Inflammatory macrophage treated with lipopolysaccharide for 4 hours (primary cell): ENCODE measurements at regions not wholly inside any gene's neighbourhood (a gene's known extent, or its start where the extent isn't known, plus 50 kb on each side); places are given as distances from the start of the nearest gene placed in this dataset.
A peak's percentile ranks its signal among the peaks of the same experiment; 100 is the strongest.
"Not testable (repeated sequence)": the region's sequence is repeated elsewhere in the genome, so short reads cannot be mapped to it uniquely, and the experiment has no call there.

Source experiments
- DNase-seq: peaks from one replicate; pipeline ENCODE4 v3.0.0-alpha.2; 2020

DNA sequence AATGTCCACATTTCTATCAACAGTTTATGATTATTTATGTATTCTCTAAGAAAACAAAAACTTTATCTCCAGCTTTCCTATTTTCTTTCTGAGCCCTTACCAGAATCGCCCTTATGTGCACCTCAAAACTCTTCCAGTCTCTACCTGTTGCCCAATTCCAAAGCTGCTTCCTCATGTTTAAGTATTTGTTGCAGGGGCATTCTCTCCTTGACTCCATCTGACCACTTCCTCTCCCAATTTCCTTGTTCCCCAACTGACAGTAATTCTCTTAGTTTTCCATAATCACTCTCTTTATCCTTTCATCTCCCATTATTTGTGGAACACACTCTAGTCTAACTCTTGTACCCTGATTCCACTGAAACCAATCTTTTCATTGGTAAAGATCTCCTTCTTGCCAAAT, 105.4 kb upstream of the RBBP8 start:
- DNase-seq: peak; percentile 16

DNA sequence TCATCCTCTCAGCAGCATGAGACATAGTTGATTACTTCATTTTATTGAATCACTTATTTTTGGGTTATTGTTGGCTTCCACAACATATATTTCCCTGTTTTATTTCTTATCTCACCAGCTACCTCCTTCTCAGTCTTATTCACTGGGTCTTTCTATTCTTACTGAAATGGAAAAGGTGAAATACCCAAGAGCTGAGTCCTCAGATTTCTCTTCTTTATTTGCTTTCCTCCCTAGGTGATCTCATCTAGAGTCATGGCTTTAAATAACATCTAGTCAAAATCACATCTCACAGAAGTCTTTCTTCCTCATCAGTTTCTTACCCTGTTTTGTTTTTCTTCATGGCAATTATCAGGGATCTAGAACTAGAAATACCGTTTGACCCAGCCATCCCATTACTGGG, 105.0 kb upstream of the RBBP8 start:
- peak; percentile 26 for DNase-seq

DNA sequence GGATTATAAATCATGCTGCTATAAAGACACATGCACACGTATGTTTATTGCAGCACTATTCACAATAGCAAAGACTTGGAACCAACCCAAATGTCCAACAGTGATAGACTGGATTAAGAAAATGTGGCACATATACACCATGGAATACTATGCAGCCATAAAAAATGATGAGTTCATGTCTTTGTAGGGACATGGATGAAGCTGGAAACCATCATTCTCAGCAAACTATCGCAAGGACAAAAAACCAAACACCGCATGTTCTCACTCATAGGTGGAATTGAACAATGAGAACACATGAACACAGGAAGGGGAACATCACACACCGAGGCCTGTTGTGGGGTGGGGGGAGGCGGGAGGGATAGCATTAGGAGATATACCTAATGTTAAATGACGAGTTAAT, 104.5 kb upstream of the RBBP8 start:
- not testable (repeated sequence) for DNase-seq

DNA sequence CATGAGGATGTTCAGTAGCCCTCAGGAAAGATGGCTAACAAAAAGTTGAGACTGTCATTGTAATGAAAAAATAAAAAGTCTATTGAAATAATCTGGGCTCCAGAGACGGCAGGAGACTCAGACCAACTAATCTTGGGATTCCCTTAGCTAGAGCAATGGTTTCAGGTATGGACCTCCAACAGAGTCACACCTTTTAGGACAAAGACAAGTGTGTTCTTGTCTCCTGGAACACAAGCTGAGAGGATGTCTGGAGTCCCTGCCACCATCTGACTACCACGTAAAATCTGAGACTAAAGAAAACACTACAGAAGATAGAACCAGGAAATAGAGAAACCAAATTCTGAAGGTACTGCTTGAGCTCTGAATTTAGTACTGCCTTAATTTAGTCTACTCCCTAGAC, 103.3 kb upstream of the RBBP8 start:
- DNase-seq: no peak

DNA sequence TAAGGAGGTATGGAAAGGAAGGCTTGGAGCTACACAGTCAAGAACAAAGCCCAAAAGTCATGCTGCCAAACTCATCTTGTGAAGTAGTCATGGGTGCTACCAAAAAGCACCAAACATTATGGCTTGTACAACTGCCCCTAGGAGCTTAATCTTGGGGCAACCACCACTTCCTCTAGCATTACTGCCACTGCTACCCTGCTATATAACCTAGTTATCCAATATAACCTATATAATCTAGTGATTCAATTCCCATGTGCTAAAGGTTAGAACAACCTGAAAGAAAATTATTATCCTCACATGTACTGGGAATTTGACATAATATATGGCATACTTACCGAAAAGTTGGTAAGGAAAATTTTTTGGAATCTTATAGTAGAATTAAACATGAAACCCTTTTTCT, 102.6 kb upstream of the RBBP8 start:
- no peak for DNase-seq

- peak; percentile 86 for DNase-seq
Observed at GRCh38 chr18:22831441-22831904, 101.7 kb upstream of the RBBP8 start.

DNA sequence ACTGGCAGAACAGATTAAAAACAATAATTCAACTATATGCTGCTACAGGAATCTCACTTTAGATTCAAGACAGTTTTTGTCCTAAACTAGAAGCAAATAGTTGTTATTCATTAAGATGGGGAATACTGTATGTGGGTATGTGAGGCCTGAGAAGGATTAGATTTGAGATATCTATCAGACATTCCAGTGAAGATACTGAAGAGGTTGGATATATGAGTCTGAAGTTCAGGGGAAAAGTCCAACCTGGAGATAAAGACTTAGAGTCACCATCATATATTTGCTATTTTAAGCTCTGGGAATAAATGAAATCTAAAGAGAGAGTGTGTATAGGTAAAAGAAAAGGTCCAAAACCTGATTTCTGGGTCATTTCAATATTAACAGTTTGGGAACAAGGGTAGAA, 96.2 kb upstream of the RBBP8 start:
- DNase-seq: no peak

GRCh38 chr18:22838221-22838620, 94.9 kb upstream of the RBBP8 start:
- no peak for DNase-seq

DNA sequence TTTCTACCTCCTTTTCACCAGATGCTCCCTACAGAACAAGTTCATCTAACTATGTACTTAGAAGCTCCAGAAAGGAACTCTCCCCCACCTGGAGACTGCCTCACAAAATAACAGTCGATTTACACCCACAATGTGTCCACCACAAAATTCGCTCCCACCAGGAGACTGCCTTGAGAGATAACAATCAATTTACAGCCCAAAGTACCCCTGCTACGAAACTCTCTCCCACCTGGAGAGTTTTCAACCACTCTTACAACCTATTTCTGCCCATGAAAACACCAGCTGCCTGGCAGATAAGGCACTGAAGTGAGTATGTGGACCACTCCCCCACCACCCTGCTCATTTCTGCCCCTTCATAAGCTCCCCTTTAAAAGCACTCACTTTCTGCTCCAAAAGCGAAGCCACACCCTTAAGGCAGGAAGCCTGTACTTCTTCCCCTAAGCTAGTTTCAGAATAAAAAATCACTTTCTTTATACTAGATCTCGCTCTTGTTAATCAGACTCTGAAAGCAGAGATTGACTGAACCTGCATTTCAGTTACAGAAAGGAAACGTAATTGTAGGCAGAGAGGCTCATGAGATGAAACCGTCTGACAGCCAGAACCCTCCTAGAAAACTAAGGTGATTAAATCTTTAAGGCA, 94.4 kb upstream of the RBBP8 start:
- peak; percentile 36 for DNase-seq

- no peak for DNase-seq
Observed at GRCh38 chr18:22839340-22839821, 93.7 kb upstream of the RBBP8 start.

- no peak for DNase-seq
Observed at GRCh38 chr18:22840606-22841144, 92.5 kb upstream of the RBBP8 start.

DNA sequence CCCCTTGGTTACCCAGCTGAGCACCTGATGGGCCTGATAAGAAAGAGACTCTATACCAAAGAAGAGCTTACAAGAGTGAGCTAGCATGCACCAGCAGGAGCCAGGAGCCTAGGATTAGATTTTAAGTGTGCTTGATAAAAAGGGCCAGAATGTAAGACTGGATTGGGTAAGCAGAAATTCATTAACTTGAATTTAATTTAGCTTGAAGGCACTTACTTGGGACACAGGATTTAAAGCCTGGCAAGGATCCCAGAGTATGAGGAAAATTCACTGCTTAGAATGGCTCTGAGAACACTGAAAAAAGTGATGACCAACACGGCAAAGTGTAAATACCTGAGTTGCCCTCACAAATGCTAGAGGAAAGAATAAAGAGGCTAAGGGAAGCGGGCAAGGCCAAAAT, 91.3 kb upstream of the RBBP8 start:
- no peak for DNase-seq

DNA sequence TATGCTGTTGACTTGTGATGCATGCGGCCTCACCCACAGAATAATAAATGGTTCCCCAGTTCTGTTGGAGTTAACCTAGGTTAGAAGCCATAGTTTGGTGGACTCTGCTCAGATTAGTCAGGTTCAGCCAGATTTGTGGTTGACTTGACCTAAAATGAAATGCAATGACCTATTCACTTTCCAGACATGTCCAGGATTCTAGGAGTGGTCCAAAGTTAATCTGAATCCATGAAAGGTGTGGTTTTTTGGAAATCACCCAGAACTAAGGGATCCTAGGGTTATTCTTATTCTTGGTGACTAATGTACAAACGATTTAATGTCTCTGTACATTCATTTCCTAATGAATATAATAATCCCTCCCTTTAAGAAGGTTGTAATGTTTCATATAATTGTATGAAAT, 88.9 kb upstream of the RBBP8 start:
- no peak for DNase-seq

GRCh38 chr18:22844628-22845027, 88.5 kb upstream of the RBBP8 start:
- no peak for DNase-seq

DNA sequence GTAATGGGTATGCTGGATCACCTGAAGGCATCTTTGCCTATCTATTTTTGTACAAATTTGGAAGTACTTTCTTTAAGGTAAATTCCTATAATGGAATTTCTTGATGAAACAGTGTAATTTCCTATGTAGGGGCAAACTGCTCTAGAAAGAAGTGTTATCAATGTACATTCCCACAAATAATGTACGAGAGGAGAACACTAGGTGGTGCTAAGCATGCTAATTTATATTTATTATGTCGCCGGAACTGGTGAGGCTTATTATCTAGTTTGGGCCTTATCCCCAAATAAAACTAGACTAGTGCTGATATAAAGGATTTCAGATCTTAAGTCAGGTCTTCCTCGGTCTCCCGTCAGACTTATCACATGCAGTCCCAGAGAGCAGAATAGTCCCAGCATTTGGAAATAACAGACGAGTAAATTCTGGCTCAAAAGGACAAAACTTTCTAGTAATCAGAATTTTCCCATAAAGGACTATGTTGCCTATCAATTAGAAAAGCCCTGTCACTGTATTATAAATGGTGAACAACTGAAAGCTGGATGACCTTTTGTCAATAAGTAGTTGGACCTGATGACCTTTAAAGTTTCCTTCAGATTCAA, 86.9 kb upstream of the RBBP8 start:
- no peak for DNase-seq

- no peak for DNase-seq
Observed at GRCh38 chr18:22846697-22847096, 86.4 kb upstream of the RBBP8 start.

GRCh38 chr18:22847392-22847791, 85.7 kb upstream of the RBBP8 start:
- no peak for DNase-seq

GRCh38 chr18:22847867-22848451, 85.2 kb upstream of the RBBP8 start:
- no peak for DNase-seq

DNA sequence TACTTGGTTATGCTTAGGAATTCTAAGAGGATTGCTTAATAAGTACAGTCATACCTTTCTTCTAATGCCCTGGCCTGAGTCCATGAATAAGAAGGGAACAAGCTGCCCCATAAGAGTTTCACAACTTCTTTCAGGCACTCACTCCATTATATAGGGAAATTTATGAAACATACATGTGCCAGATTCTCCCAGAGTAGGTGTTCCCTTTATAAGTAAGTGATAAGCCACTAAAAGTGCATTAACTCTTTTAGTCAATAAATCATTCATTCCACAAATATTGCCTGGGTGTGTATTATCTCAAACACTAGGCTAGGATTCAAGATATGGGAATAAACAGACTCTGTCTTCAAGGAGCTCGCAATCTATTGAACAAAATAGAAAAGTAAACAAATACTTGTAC, 84.5 kb upstream of the RBBP8 start:
- DNase-seq: no peak

DNA sequence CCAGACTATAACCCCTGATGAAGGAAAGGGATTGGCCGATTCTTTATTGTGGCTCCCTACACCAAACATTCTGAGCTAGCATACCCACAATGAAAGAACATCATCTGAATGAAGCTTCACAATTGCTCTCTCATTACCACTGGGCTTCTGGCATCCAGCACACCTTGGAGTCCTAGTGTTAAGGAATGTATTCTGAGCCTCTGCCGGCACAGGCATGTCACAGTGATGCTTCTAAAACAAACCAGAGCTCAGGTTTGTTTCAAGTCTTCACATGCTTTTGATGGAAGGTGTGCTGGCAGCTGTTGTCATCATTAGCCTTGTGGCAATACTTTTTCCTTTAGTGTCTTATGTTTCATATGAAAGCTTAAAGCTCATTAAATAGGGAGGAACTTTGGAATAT, 76.3 kb upstream of the RBBP8 start:
- DNase-seq: no peak

DNA sequence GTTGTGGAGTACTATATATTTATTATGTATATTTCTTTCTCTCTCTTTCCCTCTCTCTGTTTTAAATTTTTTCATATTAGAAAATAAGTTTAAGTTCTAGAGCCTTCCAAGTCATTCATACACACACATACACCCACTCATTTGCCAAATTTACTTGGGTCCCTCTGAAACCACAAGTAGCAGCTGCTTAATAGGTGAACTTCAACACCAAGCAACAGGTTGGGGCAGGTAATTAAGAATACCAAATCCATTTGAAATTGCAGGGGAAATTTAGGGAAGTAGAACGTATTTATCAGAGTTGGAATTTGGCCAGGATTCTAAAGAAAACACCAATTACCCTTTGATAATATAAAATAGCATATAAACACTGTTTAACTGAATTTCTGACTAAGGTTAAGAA, 75.0 kb upstream of the RBBP8 start:
- DNase-seq: no peak

DNA sequence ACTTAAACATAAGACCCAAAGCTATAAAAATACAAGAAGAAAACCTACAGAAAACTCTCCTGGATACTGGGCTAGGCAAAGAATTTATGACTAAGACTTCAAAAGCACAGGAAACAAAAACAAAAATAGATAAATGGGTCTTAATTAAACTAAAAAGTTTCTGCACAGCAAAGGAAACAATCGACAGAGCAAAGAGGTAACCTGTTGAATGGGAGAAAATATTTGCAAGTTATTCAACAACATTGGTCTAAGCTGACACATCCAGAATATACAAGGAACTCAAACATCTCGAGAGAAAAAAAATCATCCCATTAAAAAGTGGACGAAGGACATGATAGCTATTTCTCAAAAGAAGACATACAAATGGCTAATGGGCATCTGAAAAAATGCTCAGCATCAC, 72.3 kb upstream of the RBBP8 start:
- DNase-seq: no peak

- DNase-seq: no peak
Observed at GRCh38 chr18:22865354-22866116, 67.6 kb upstream of the RBBP8 start.

GRCh38 chr18:22868831-22869230, 64.3 kb upstream of the RBBP8 start:
- no peak for DNase-seq
